ENCODE measurements at regions not wholly inside any gene's neighbourhood (a gene's known extent, or its start where the extent isn't known, plus 50 kb on each side); places are given as distances from the start of the nearest gene placed in this dataset.
"Not testable (repeated sequence)": the region's sequence is repeated elsewhere in the genome, so short reads cannot be mapped to it uniquely, and the experiment has no call there.

GRCh38 chr7:6991169-6991611 lies 165.1 kb upstream of the CCZ1B start:
- DNase-seq: not testable (repeated sequence)

- not testable (repeated sequence) for DNase-seq
Measured at GRCh38 chr7:6991686-6992085, 165.6 kb upstream of the CCZ1B start.

GRCh38 chr7:6992133-6992532 lies 166.1 kb upstream of the CCZ1B start:
- DNase-seq: not testable (repeated sequence)

GRCh38 chr7:6995026-6995425 lies 169.0 kb upstream of the CCZ1B start:
- DNase-seq: not testable (repeated sequence)

- not testable (repeated sequence) for DNase-seq
Measured at GRCh38 chr7:6995493-6996289, 169.6 kb upstream of the CCZ1B start.

GRCh38 chr7:6999067-6999666 lies 173.1 kb upstream of the CCZ1B start:
- not testable (repeated sequence) for DNase-seq

- no peak for DNase-seq
Measured at GRCh38 chr7:7002418-7003062, 176.5 kb upstream of the CCZ1B start.

GRCh38 chr7:7005303-7005702 lies 177.0 kb upstream of the C1GALT1 start:
- no peak for DNase-seq

- not testable (repeated sequence) for DNase-seq
Measured at GRCh38 chr7:7005949-7006348, 176.4 kb upstream of the C1GALT1 start.

- DNase-seq: not testable (repeated sequence)
Measured at GRCh38 chr7:7011241-7011640, 171.1 kb upstream of the C1GALT1 start.

- DNase-seq: not testable (repeated sequence)
Measured at GRCh38 chr7:7011751-7012150, 170.6 kb upstream of the C1GALT1 start.

GRCh38 chr7:7014827-7015595 lies 167.3 kb upstream of the C1GALT1 start:
- DNase-seq: no peak

- no peak for DNase-seq
Measured at GRCh38 chr7:7017707-7018280, 164.6 kb upstream of the C1GALT1 start.

- DNase-seq: no peak
Measured at GRCh38 chr7:7018290-7018689, 164.1 kb upstream of the C1GALT1 start.

- no peak for DNase-seq
Measured at GRCh38 chr7:7032221-7032620, 150.1 kb upstream of the C1GALT1 start.

GRCh38 chr7:7035851-7036250 lies 146.5 kb upstream of the C1GALT1 start:
- no peak for DNase-seq

- DNase-seq: not testable (repeated sequence)
Measured at GRCh38 chr7:7042286-7042893, 140.0 kb upstream of the C1GALT1 start.

GRCh38 chr7:7044806-7045205 lies 137.5 kb upstream of the C1GALT1 start:
- no peak for DNase-seq

GRCh38 chr7:7048213-7048612 lies 134.1 kb upstream of the C1GALT1 start:
- no peak for DNase-seq

- no peak for DNase-seq
Measured at GRCh38 chr7:7051206-7051877, 131.0 kb upstream of the C1GALT1 start.

- no peak for DNase-seq
Measured at GRCh38 chr7:7054252-7054830, 128.0 kb upstream of the C1GALT1 start.
